Activated B cell treated with CpG ODN at 0.5 μM for 24 hours (primary cell): ENCODE measurements at regions not wholly inside any gene's neighbourhood (a gene's known extent, or its start where the extent isn't known, plus 50 kb on each side); places are given as distances from the start of the nearest gene placed in this dataset.

Experiments used
- ATAC-seq: fragments of 200-7000 bp; cut with Tn5 transposase; one replicate; pipeline ENCODE4 v1.10.0; 2021; ENCODE audit warnings: low read depth, mild to moderate bottlenecking, moderate library complexity
- CTCF ChIA-PET: fragments of 350-600 bp; sonication (Branson Sonifier 250); formaldehyde crosslinking; loops from one replicate; lab custom pipeline; 2021; ENCODE audit warnings: antibody characterized with exemption; lab: Charles Lee
- POLR2A ChIA-PET: fragments of 350-600 bp; sonication (Branson Sonifier 250); formaldehyde crosslinking; loops from one replicate; lab custom pipeline; 2021; ENCODE audit warnings: antibody characterized with exemption; lab: Charles Lee
- DNase-seq: peaks from one replicate; pipeline ENCODE4 v3.0.0; 2022
- H3K27ac Mint-ChIP-seq: one replicate; pipeline ENCODE4 v1.8.0; 2020; ENCODE audit warnings: mixed read lengths
- H3K27me3 Mint-ChIP-seq: one replicate; pipeline ENCODE4 v1.8.0; 2021; ENCODE audit warnings: mixed read lengths
- H3K36me3 Mint-ChIP-seq: one replicate; pipeline ENCODE4 v1.8.0; 2021; ENCODE audit warnings: low read depth, mixed read lengths
- H3K4me1 Mint-ChIP-seq: one replicate; pipeline ENCODE4 v1.8.0; 2021; ENCODE audit warnings: mixed read lengths
- H3K4me3 Mint-ChIP-seq: one replicate; pipeline ENCODE4 v1.8.0; 2020; ENCODE audit warnings: mild to moderate bottlenecking, mixed read lengths
- H3K9me3 Mint-ChIP-seq: one replicate; pipeline ENCODE4 v1.8.0; 2020; ENCODE audit warnings: mixed read lengths
- CTCF ChIP-seq: fragments of 200-600 bp; IDR thresholded peaks from one replicate; pipeline ENCODE4 v1.8.0; 2022; ENCODE audit warnings: antibody characterized with exemption, mild to moderate bottlenecking
- intact Hi-C: fragments of 100-400 bp; cut with micrococcal nuclease; formaldehyde crosslinking; loops from one replicate; pipeline ENCODE4 v1.15.1; 2024

DNA sequence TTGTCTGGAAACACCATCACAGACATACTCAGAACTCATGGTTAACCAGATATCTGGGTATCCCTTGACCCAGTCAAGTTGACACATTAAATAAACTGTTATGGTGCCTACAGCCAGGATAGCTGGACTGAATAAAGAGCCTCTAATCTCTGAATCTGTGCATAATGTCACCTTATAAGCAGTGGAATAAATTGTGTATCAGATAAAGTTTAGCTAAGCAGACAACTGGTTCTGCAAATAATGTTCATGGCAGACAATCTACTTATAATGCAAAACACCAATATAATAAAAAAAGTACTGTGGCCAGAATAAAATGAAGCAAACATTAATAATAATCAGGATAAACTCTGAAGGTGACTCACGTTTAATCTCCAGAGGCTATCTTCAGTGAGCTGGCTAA is 628.5 kb upstream of the FAT3 start:
- Mint-ChIP-seq H3K36me3 (no peaks in the 10 kb centered on the region), H3K4me1 (no peaks in the 10 kb centered on the region), H3K9me3 (peaks cover 4% of the 10 kb centered on the region), H3K27ac (no peak overlapping the region), H3K27me3 (no peaks in the 10 kb centered on the region), H3K4me3 (no peak overlapping the region)
- intact Hi-C loops: no loop called here
- DNase-seq (no peak), ATAC-seq (no peak)
- ChIA-PET POLR2A (no interaction called here), CTCF (no interaction called here)
- no peak for TF ChIP-seq CTCF

- TF ChIP-seq CTCF: no peak
- intact Hi-C loops: no loop called here
- no peak overlapping the region for H3K4me3 Mint-ChIP-seq
- ChIA-PET CTCF (no interaction called here), POLR2A (no interaction called here)
- DNase-seq (no peak), ATAC-seq (no peak)
- peaks cover 7% of the 10 kb centered on the region for H3K9me3 Mint-ChIP-seq
- H3K27ac Mint-ChIP-seq: no peak overlapping the region
- H3K4me1 Mint-ChIP-seq: no peaks in the 10 kb centered on the region
- no peaks in the 10 kb centered on the region for H3K36me3 Mint-ChIP-seq
- H3K27me3 Mint-ChIP-seq: no peaks in the 10 kb centered on the region
Observed at GRCh38 chr11:91591021-91591420, 633.6 kb upstream of the FAT3 start.

- ChIA-PET POLR2A (no interaction called here), CTCF (no interaction called here)
- ATAC-seq (no peak), DNase-seq (no peak)
- no peaks in the 10 kb centered on the region for H3K27me3 Mint-ChIP-seq
- no peaks in the 10 kb centered on the region for H3K36me3 Mint-ChIP-seq
- no peak overlapping the region for H3K4me3 Mint-ChIP-seq
- intact Hi-C loops: no loop called here
- H3K27ac Mint-ChIP-seq: no peak overlapping the region
- no peaks in the 10 kb centered on the region for H3K4me1 Mint-ChIP-seq
- TF ChIP-seq CTCF: no peak
- peaks cover 11% of the 10 kb centered on the region for H3K9me3 Mint-ChIP-seq
Observed at GRCh38 chr11:91587131-91587530, 637.5 kb upstream of the FAT3 start.

DNA sequence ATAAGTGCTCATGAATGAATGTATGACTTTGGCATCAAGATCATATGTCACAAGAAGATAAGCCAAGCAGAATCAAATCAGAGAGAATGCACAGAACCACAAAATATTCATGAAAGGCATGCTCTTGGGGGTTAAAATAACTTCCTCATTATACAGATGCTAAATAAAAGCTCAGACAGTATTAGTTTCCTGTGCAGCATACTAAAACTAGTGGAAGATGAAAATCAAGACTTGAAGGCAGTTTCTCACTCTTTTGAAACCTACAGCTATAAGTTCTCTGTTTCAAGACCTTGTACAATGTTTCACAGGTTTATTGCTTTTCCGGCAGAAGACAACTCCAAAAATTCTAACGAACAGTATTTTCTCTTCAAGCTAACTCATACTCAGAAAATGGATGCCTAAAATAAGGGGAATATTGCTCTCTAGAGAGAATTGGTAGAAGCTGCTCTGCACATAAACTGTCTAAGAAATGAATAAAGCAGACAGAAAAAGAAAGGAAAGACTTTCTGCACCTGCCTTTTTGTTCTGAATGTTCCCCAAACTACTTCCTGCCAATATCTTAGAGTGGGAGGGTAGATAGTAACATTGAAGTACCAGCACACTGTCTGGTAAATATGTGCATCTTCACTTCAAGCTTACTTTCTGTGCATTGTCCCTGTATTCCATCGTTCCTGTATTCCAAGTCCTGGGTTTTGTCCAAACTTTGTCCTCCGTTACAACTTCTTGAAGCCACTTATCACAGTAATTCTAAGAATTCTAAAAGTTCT is 639.4 kb upstream of the FAT3 start:
- Mint-ChIP-seq H3K27ac (no peak overlapping the region), H3K4me1 (no peaks in the 10 kb centered on the region), H3K9me3 (peaks cover 13% of the 10 kb centered on the region), H3K4me3 (no peak overlapping the region), H3K27me3 (no peaks in the 10 kb centered on the region), H3K36me3 (no peaks in the 10 kb centered on the region)
- ATAC-seq (no peak), DNase-seq (no peak)
- TF ChIP-seq CTCF: no peak
- CTCF ChIA-PET: no interaction called here
- intact Hi-C loops: no loop called here
- POLR2A ChIA-PET: no interaction called here

- Mint-ChIP-seq H3K4me1 (no peaks in the 10 kb centered on the region), H3K36me3 (no peaks in the 10 kb centered on the region), H3K27ac (no peak overlapping the region), H3K27me3 (no peaks in the 10 kb centered on the region), H3K9me3 (peaks cover 13% of the 10 kb centered on the region), H3K4me3 (no peak overlapping the region)
- ATAC-seq: no peak
- DNase-seq: no peak
- intact Hi-C loops: no loop called here
- TF ChIP-seq CTCF: no peak
- ChIA-PET CTCF (no interaction called here), POLR2A (no interaction called here)
Observed at GRCh38 chr11:91563176-91563575, 661.4 kb upstream of the FAT3 start.
